ENCODE measurements at regions not wholly inside any gene's neighbourhood (a gene's known extent, or its start where the extent isn't known, plus 50 kb on each side); places are given as distances from the start of the nearest gene placed in this dataset.
"Not testable (repeated sequence)": the region's sequence is repeated elsewhere in the genome, so short reads cannot be mapped to it uniquely, and the experiment has no call there.

DNA sequence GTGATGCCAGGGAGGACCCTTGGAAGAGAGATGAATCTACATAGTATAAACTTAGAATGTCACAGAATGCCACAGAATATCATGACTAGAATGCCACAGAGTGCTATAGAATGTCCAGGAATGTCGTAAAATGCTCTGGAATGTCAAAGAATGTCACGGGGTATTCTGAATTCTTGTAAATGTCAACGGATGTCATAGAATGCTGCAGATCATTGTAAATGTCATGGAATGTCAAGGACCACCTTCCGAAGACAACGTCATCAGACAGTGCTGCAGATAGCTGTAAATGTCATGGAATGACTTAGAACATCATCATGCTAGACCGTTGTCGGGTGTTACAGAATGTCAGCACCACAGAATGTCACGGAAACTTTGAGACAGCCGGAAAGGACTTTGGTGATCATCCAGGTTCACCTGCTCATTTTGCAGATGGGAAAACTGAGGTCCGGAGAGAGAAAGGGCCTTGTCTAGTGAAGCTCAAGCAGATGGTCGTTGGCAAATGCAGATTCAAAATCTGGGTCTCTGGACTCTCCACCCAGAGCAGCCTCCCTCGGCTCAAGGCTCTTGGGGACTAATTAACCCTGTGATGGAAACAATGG is 117.1 kb downstream of the LHX2 start:
- H3K27ac ChIP-seq, result no peak overlapping the region
- TF ChIP-seq, protein P1, sequence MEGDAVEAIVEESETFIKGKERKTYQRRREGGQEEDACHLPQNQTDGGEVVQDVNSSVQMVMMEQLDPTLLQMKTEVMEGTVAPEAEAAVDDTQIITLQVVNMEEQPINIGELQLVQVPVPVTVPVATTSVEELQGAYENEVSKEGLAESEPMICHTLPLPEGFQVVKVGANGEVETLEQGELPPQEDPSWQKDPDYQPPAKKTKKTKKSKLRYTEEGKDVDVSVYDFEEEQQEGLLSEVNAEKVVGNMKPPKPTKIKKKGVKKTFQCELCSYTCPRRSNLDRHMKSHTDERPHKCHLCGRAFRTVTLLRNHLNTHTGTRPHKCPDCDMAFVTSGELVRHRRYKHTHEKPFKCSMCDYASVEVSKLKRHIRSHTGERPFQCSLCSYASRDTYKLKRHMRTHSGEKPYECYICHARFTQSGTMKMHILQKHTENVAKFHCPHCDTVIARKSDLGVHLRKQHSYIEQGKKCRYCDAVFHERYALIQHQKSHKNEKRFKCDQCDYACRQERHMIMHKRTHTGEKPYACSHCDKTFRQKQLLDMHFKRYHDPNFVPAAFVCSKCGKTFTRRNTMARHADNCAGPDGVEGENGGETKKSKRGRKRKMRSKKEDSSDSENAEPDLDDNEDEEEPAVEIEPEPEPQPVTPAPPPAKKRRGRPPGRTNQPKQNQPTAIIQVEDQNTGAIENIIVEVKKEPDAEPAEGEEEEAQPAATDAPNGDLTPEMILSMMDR (IDR thresholded peaks at IDR 0.05; ENCODE audit: low read depth, low read length), result no peak
- no peaks in the 10 kb centered on the region for H3K9me3 ChIP-seq (ENCODE audit: severe bottlenecking)
- H3K4me3 ChIP-seq (ENCODE audit: low read depth, low read length), result no peak overlapping the region
- H3K27me3 ChIP-seq (ENCODE audit: insufficient read depth, low read depth, severe bottlenecking), result no peaks in the 10 kb centered on the region
- DNase-seq, result no peak
- H3K36me3 ChIP-seq, result no peaks in the 10 kb centered on the region

DNA sequence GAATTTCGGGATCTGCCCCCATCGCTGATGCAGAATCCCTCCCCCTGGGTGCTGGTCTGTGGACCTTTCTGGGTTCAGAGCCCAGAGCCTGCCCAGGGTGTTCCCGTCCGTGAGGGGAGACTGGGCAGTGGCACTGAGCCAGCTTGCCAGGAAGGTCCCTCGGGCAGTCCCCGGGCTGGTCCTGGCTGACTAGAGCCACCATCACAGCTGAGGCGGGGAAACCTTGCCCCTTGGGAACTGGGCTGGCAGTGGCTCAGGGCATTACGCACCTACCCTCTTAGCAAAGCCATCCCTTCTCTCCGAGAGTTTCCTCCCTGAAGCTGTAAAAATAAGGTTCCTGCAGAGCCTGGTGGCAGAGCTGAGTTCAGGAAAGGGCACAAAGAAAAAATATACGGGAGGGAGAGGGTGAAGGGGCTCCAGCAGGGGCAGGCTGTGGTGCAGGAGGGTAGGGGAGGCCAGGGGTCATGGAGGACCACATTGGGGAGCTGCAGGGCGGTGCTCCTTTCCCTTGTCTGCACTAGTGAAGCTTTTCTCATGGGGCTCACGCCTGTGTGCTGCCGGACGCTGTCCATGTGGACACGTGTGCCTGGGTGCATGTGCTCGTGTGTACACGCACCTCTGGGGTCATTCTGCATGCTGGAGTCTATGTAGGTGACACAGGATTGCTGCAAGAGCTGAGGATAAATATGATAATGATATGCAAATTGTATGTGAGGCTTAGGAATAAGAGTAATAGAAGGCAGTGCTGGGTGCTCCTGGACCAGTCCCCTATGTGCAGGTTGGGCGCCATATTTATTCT is 118.9 kb downstream of the LHX2 start:
- Histone ChIP-seq H3K27ac (no peak overlapping the region), H3K9me3 (ENCODE audit: severe bottlenecking) (no peaks in the 10 kb centered on the region), H3K36me3 (no peaks in the 10 kb centered on the region), H3K27me3 (ENCODE audit: insufficient read depth, low read depth, severe bottlenecking) (no peaks in the 10 kb centered on the region), H3K4me3 (ENCODE audit: low read depth, low read length) (no peak overlapping the region)
- no peak for DNase-seq
- TF ChIP-seq, protein P1 (IDR thresholded peaks at IDR 0.05; ENCODE audit: low read depth, low read length), result no peak

DNA sequence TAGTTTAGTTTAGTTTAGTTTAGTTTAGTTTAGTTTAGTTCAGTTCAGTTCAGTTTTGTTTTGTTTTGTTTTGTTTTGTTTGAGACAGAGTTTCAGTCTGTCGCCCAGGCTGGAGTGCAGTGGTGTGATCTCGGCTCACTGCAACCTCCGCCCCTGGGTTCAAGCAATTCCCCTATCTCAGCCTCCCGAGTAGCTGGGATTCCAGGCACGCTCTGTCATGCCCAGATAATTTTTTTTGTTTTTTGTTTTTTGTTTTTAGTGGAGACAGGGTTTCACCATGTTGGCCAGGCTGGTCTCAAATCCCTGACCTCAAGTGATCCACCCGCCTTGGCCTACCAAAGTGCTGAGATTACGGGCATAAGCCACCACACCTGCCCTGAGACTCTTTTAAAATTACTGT is 120.0 kb downstream of the LHX2 start:
- H3K9me3 ChIP-seq (ENCODE audit: severe bottlenecking); H3K4me3 ChIP-seq (ENCODE audit: low read depth, low read length); H3K36me3 ChIP-seq; H3K27me3 ChIP-seq (ENCODE audit: insufficient read depth, low read depth, severe bottlenecking): not testable (repeated sequence)
- peak overlapping the region; percentile 5 for H3K27ac ChIP-seq
- peak; percentile 34 for DNase-seq

DNA sequence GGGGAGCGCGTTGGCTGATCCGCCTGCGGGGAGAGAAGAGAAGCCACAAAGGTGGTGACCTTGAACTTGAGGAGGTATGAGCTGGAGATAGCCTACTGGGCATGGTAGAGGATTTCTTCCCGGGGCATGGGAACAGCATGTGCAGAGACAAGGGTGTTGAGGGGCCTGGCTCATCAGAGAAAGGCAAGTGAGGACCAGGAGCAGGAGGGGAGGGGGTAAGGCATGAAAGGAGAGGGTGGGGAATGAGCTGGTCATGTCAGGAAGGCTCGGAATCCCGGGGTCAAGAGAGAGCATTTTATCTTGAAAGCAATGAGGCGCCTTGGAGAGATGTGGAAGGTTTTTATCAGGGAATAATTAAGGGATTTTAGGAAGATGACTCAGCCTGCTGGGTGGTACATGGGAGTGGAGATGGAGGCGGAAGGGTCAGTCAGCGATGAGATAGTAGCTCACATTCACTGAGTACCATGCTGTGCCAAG is 121.1 kb downstream of the LHX2 start:
- H3K27me3 ChIP-seq (ENCODE audit: insufficient read depth, low read depth, severe bottlenecking), result no peaks in the 10 kb centered on the region
- TF ChIP-seq, protein P1 (IDR thresholded peaks at IDR 0.05; ENCODE audit: low read depth, low read length), result no peak
- no peak overlapping the region for H3K4me3 ChIP-seq (ENCODE audit: low read depth, low read length)
- no peaks in the 10 kb centered on the region for H3K36me3 ChIP-seq
- H3K27ac ChIP-seq, result no peak overlapping the region
- no peak for DNase-seq
- no peaks in the 10 kb centered on the region for H3K9me3 ChIP-seq (ENCODE audit: severe bottlenecking)

DNA sequence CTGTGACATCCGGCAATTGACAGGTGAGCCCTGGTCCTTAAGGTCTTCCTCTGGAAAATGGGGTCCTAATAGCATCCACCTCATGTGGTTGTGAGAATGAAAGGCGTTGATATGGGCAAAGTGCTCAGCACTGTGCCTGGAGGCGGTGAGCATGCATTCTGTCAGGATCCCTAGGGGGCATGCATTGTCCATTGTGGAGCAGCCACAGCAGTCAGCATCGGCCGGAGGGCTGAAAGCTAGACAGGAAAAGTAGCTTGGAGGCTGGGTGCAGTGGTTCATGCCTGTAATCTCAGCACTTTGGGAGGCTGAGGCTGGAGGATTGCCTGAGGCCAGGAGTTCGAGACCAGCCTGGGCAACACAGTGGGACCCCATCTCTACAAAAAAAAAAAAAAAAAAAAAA is 122.2 kb downstream of the LHX2 start:
- Histone ChIP-seq H3K4me3 (ENCODE audit: low read depth, low read length) (no peak overlapping the region), H3K27ac (no peak overlapping the region), H3K36me3 (no peaks in the 10 kb centered on the region), H3K27me3 (ENCODE audit: insufficient read depth, low read depth, severe bottlenecking) (no peaks in the 10 kb centered on the region), H3K9me3 (ENCODE audit: severe bottlenecking) (no peaks in the 10 kb centered on the region)
- TF ChIP-seq, protein P1 (IDR thresholded peaks at IDR 0.05; ENCODE audit: low read depth, low read length), result peak; percentile 61
- peak; percentile 48 for DNase-seq

DNA sequence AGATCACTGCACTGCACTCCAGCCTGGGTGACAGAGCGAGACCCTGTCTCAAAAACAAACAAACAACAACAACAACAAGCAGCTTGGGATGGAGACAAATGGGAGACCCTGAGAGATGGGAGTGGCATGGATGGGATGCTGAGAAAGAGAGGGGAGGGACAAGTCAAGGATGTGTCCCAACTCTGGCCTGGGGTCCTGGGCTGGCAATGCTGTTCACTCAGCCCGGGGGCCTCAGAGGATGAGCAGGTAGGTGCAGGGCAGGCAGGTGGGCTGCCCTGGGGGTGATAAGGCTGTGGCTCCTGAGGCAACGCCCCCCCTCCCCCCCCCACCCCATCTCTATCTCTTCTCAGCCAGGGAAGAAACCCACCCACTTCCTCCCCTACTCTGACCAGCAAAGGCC is 123.0 kb downstream of the LHX2 start:
- Histone ChIP-seq H3K27ac (no peak overlapping the region), H3K27me3 (ENCODE audit: insufficient read depth, low read depth, severe bottlenecking) (no peaks in the 10 kb centered on the region), H3K4me3 (ENCODE audit: low read depth, low read length) (no peak overlapping the region), H3K9me3 (ENCODE audit: severe bottlenecking) (no peaks in the 10 kb centered on the region), H3K36me3 (no peaks in the 10 kb centered on the region)
- DNase-seq, result no peak
- TF ChIP-seq, protein P1 (IDR thresholded peaks at IDR 0.05; ENCODE audit: low read depth, low read length), result no peak
